CD14-positive monocyte (primary cell): ENCODE measurements at regions not wholly inside any gene's neighbourhood (a gene's known extent, or its start where the extent isn't known, plus 50 kb on each side); places are given as distances from the start of the nearest gene placed in this dataset.

Experiments used
- DNase-seq, 3 donors: peaks; one replicate each; pipeline ENCODE4 v3.0.0-alpha.2; 2011 to 2022
- H2AFZ ChIP-seq: 2 replicates; pipeline ENCODE4 v1.6.0; 2012; ENCODE audit warnings: mild to moderate bottlenecking, low read depth, low read length, inconsistent platforms; ENCODE audit not compliant: insufficient read depth, poor library complexity, severe bottlenecking
- H3K27ac ChIP-seq, 2 donors: 1 replicate in 1 of 2; 2 replicates in 1 of 2; pipeline ENCODE4 v1.5.1; 2012 to 2013; ENCODE audit warnings: low read length in 2 of 2, control low read depth in 1 of 2, inconsistent platforms in 1 of 2, low read depth in 1 of 2, mild to moderate bottlenecking in 1 of 2
- H3K27me3 ChIP-seq, 2 donors: one replicate each; pipeline versions ENCODE4 v1.6.0 to v1.6.1; 2011 to 2013; ENCODE audit warnings: low read length in 2 of 2; ENCODE audit not compliant: control insufficient read depth in 2 of 2, insufficient read depth in 2 of 2
- H3K36me3 ChIP-seq, 2 donors: replicated peaks in 1 of 2; 1 replicate in 1 of 2; 2 replicates in 1 of 2; pipeline versions ENCODE4 v1.5.1 to v1.6.1; 2012 to 2013; ENCODE audit warnings: low read length in 2 of 2, control low read depth in 1 of 2, inconsistent platforms in 1 of 2, mild to moderate bottlenecking in 1 of 2; ENCODE audit not compliant: insufficient read depth in 2 of 2, control insufficient read depth in 1 of 2
- H3K4me1 ChIP-seq, 2 donors: 1 replicate in 1 of 2; 2 replicates in 1 of 2; pipeline versions ENCODE4 v1.5.1 to v1.6.1; 2012 to 2013; ENCODE audit warnings: low read length in 2 of 2, control low read depth in 1 of 2, inconsistent platforms in 1 of 2, mild to moderate bottlenecking in 1 of 2, moderate library complexity in 1 of 2; ENCODE audit not compliant: insufficient read depth in 2 of 2, control insufficient read depth in 1 of 2
- H3K4me2 ChIP-seq: replicated peaks from 2 replicates; pipeline ENCODE3; 2012; ENCODE audit warnings: low read length, moderate library complexity, mild to moderate bottlenecking; ENCODE audit not compliant: poor library complexity, severe bottlenecking; ENCODE audit errors: extremely low read depth
- H3K4me3 ChIP-seq, 3 experiments: fragments of 200-600 bp in 1 of 3; sonication (generic) in 1 of 3; replicated peaks in 1 of 3; 1 replicate in 2 of 3; 2 replicates in 1 of 3; pipeline ENCODE4 v1.5.1; 2011 to 2013; ENCODE audit warnings: low read length in 3 of 3, mild to moderate bottlenecking in 3 of 3, control low read depth in 2 of 3, low read depth in 2 of 3, inconsistent platforms in 1 of 3, moderate library complexity in 1 of 3
- H3K79me2 ChIP-seq: 2 replicates; pipeline ENCODE4 v1.6.0; 2012; ENCODE audit warnings: mild to moderate bottlenecking, control low read depth, inconsistent platforms, low read length, moderate library complexity; ENCODE audit not compliant: insufficient read depth
- H3K9ac ChIP-seq: 2 replicates; pipeline ENCODE4 v1.6.0; 2017; ENCODE audit warnings: low read length, mild to moderate bottlenecking; ENCODE audit not compliant: insufficient read depth, poor library complexity, severe bottlenecking
- H3K9me3 ChIP-seq, 2 donors: replicated peaks in 1 of 2; 1 replicate in 1 of 2; 2 replicates in 1 of 2; pipeline versions ENCODE4 v1.5.1 to v1.6.1; 2012 to 2013; ENCODE audit warnings: low read length in 2 of 2, control low read depth in 1 of 2; ENCODE audit not compliant: control insufficient read depth in 1 of 2, insufficient read depth in 1 of 2
- H4K20me1 ChIP-seq: 2 replicates; pipeline ENCODE4 v1.6.0; 2012; ENCODE audit warnings: mild to moderate bottlenecking, low read length, control low read depth, moderate library complexity; ENCODE audit not compliant: insufficient read depth
- H3K27ac Mint-ChIP-seq, 7 donors: one replicate each; pipeline ENCODE4 v1.8.0; 2020; ENCODE audit warnings: mild to moderate bottlenecking in 7 of 7, mixed read lengths in 7 of 7, moderate library complexity in 6 of 7, inconsistent platforms in 2 of 7
- H3K27me3 Mint-ChIP-seq, 3 donors: one replicate each; pipeline ENCODE4 v1.8.0; 2021 to 2022; ENCODE audit warnings: low read depth in 3 of 3, mild to moderate bottlenecking in 3 of 3, mixed read lengths in 3 of 3, moderate library complexity in 3 of 3, inconsistent platforms in 1 of 3
- H3K36me3 Mint-ChIP-seq, 2 donors: one replicate each; pipeline ENCODE4 v1.8.0; 2020; ENCODE audit warnings: mixed read lengths in 2 of 2, inconsistent platforms in 1 of 2, mild to moderate bottlenecking in 1 of 2
- H3K4me1 Mint-ChIP-seq: one replicate; pipeline ENCODE4 v1.8.0; 2020; ENCODE audit warnings: mild to moderate bottlenecking, mixed read lengths
- H3K4me3 Mint-ChIP-seq, 2 donors: one replicate each; pipeline ENCODE4 v1.8.0; 2020; ENCODE audit warnings: mild to moderate bottlenecking in 2 of 2, mixed read lengths in 2 of 2, moderate library complexity in 1 of 2
- H3K9me3 Mint-ChIP-seq, 7 donors: one replicate each; pipeline ENCODE4 v1.8.0; 2020 to 2022; ENCODE audit warnings: mixed read lengths in 7 of 7, mild to moderate bottlenecking in 6 of 7, moderate library complexity in 6 of 7, inconsistent platforms in 2 of 7
- WGBS: methylation state at CpG from one replicate; pipeline ENCODE4 v1.1.5; 2013; ENCODE audit warnings: missing lambda C conversion rate; ENCODE audit not compliant: insufficient coverage; 5-methylcytosine and 5-hydroxymethylcytosine counted together
- intact Hi-C, 2 donors: fragments of 100-400 bp; cut with micrococcal nuclease; formaldehyde crosslinking; loops; one replicate each; pipeline versions ENCODE4 v1.15.0 to v1.15.1; 2023
- TF ChIP-seq, protein P1 (sequence below): fragments of 200-600 bp; IDR thresholded peaks from one replicate; pipeline ENCODE4 v1.8.0; 2022; ENCODE audit warnings: antibody characterized with exemption, mild to moderate bottlenecking

DNA sequence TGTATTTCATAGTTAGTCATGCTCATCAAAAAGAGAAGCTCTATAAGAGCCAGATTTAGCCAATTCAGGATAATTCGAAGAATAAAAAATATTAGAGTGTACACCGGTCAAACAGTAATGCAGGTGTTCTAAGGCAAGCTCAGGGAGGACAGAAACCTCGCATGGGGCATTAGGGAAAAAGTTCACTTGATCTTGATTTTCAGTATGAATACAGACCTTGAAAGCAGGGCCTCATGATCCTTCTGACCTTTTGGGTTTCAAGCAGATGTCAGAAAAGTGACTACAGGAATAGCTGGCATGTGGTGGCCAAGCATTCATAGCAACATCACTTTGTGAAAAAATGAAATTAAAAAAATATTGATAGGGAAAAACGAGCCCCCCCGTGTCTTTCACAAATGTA, 394.9 kb downstream of the KIF4B start:
- Mint-ChIP-seq H3K4me3 (no peak overlapping the region), H3K27ac (no peak overlapping the region), H3K36me3 (no peaks in the 10 kb centered on the region), H3K4me1 (no peaks in the 10 kb centered on the region), H3K9me3 (peaks cover 0 to 10% (median 4%) of the 10 kb centered on the region in 7 donors), H3K27me3 (peaks cover 0 to 1% (median 0%) of the 10 kb centered on the region in 3 donors)
- H3K4me2 ChIP-seq = no peak overlapping the region
- no peak for DNase-seq
- no peaks in the 10 kb centered on the region for H3K79me2 ChIP-seq
- 81% methylated on average over 4 of the region's 5 CpGs for WGBS
- no peaks in the 10 kb centered on the region for H3K27me3 ChIP-seq
- TF ChIP-seq, protein P1, sequence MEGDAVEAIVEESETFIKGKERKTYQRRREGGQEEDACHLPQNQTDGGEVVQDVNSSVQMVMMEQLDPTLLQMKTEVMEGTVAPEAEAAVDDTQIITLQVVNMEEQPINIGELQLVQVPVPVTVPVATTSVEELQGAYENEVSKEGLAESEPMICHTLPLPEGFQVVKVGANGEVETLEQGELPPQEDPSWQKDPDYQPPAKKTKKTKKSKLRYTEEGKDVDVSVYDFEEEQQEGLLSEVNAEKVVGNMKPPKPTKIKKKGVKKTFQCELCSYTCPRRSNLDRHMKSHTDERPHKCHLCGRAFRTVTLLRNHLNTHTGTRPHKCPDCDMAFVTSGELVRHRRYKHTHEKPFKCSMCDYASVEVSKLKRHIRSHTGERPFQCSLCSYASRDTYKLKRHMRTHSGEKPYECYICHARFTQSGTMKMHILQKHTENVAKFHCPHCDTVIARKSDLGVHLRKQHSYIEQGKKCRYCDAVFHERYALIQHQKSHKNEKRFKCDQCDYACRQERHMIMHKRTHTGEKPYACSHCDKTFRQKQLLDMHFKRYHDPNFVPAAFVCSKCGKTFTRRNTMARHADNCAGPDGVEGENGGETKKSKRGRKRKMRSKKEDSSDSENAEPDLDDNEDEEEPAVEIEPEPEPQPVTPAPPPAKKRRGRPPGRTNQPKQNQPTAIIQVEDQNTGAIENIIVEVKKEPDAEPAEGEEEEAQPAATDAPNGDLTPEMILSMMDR = no peak
- H2AFZ ChIP-seq = no peak overlapping the region
- H3K4me1 ChIP-seq = no peaks in the 10 kb centered on the region
- H3K36me3 ChIP-seq = no peaks in the 10 kb centered on the region
- no peak overlapping the region for H3K27ac ChIP-seq
- H3K4me3 ChIP-seq = no peak overlapping the region
- no peaks in the 10 kb centered on the region for H4K20me1 ChIP-seq
- no peak overlapping the region for H3K9ac ChIP-seq
- intact Hi-C loops = loop anchor here in 1 of 2 donors (10.0 kb wide), 1 partner anchor 586 kb away; no protein-coding TSS in a partner anchor
- peaks cover 3% of the 10 kb centered on the region in 2 donors for H3K9me3 ChIP-seq

DNA sequence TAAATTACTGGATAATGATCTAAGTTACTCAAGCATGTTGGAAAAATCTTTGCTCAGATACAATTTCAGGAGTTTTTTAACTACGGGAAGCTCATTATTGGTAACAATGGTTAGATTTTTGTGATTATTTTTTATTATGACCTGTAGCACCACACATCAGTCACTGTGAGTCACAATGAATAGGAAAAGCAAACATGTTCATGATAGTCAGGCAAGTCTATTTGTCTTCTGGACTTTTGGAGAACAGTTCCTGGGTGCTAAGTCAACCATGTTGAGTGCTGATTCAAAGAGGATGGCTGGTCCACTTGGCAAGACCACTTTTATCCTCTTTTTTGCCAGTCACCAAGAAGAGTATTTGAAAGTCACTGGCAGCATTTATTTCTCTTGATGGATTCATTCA, 403.2 kb downstream of the KIF4B start:
- H3K9me3 ChIP-seq = no peaks in the 10 kb centered on the region
- no peak overlapping the region for H3K9ac ChIP-seq
- H4K20me1 ChIP-seq = no peaks in the 10 kb centered on the region
- no peaks in the 10 kb centered on the region for H3K36me3 Mint-ChIP-seq
- H3K4me3 Mint-ChIP-seq = no peak overlapping the region
- no peak overlapping the region for H2AFZ ChIP-seq
- H3K36me3 ChIP-seq = no peaks in the 10 kb centered on the region
- H3K4me3 ChIP-seq = no peak overlapping the region
- H3K4me1 ChIP-seq = no peaks in the 10 kb centered on the region
- intact Hi-C loops = no loop called here
- no peak for DNase-seq
- H3K27ac Mint-ChIP-seq = no peak overlapping the region
- no peaks in the 10 kb centered on the region for H3K4me1 Mint-ChIP-seq
- H3K27me3 Mint-ChIP-seq = peaks cover 0 to 4% (median under 1%) of the 10 kb centered on the region in 3 donors
- TF ChIP-seq, protein P1 = no peak
- no CpG with 5 or more reads among the region's 1 CpG for WGBS
- H3K9me3 Mint-ChIP-seq = peaks cover 0 to 5% (median 2%) of the 10 kb centered on the region in 7 donors
- no peak overlapping the region for H3K27ac ChIP-seq
- H3K79me2 ChIP-seq = no peaks in the 10 kb centered on the region
- H3K27me3 ChIP-seq = no peaks in the 10 kb centered on the region
- no peak overlapping the region for H3K4me2 ChIP-seq
